ENCODE measurements at regions not wholly inside any gene's neighbourhood (a gene's known extent, or its start where the extent isn't known, plus 50 kb on each side); places are given as distances from the start of the nearest gene placed in this dataset.

DNA sequence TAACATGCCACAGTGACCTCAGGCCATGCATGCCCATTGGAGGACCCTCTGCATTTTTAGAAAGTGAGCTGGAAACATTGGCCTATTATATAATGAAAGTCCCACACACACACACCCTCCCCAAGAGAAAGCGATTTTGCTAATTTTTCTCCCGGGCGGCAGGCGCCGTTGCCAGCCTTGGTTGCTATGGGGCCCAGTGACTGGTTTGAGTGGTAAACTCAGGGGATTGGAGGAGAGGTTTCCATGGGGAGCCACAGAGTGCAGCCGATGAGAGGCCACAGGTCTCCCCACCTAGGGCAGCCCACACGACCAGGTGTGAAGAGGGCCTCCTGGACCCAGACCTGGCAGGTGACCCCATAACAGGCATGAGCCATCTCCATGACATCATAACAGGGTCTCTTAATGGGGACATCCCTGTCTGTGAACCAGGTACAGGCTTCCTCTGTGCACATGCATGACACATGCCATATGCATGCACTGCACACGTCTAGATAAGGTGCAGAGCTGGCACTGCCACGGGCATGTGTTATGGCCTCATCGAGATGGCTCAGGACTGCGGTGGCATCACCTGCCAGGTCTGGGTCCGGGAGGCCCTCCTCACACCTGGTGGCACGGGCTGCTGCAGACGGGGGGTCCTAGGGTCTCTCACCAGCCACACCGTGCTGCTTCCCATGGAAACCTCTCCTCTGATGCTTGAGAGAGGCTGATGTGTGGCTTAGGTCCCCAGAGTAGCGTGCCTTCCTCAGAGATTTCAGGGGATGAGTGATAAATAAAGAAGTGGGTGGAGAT, 144.1 kb downstream of the RBFOX3 start:
- Histone ChIP-seq H3K27ac (no peak overlapping the region), H3K4me3 (no peak overlapping the region), H3K4me1 (no peaks in the 10 kb centered on the region), H3K36me3 (no peaks in the 10 kb centered on the region), H3K9me3 (replicated peaks) (no peaks in the 10 kb centered on the region), H3K27me3 (peaks cover 24% of the 10 kb centered on the region)
- DNase-seq, result no peak

GRCh38 chr17:79465681-79466025, 145.2 kb downstream of the RBFOX3 start:
- DNase-seq, result no peak
- Histone ChIP-seq H3K36me3 (no peaks in the 10 kb centered on the region), H3K4me3 (no peak overlapping the region), H3K4me1 (no peaks in the 10 kb centered on the region), H3K27me3 (peaks cover 24% of the 10 kb centered on the region), H3K27ac (no peak overlapping the region), H3K9me3 (replicated peaks) (no peaks in the 10 kb centered on the region)

GRCh38 chr17:79465011-79465680, 145.7 kb downstream of the RBFOX3 start:
- no peak for DNase-seq

GRCh38 chr17:79464318-79465010, 146.4 kb downstream of the RBFOX3 start:
- Histone ChIP-seq H3K4me3 (no peak overlapping the region), H3K27ac (no peak overlapping the region), H3K27me3 (peaks cover 25% of the 10 kb centered on the region), H3K36me3 (no peaks in the 10 kb centered on the region), H3K9me3 (replicated peaks) (no peaks in the 10 kb centered on the region), H3K4me1 (no peaks in the 10 kb centered on the region)
- DNase-seq, result no peak

More at GRCh38 chr17:79465011-79465680, 145.7 kb downstream of the RBFOX3 start:
- Histone ChIP-seq H3K9me3 (replicated peaks) (no peaks in the 10 kb centered on the region), H3K27me3 (peaks cover 20% of the 10 kb centered on the region), H3K4me3 (no peak overlapping the region), H3K27ac (no peak overlapping the region), H3K36me3 (no peaks in the 10 kb centered on the region), H3K4me1 (no peaks in the 10 kb centered on the region)

DNA sequence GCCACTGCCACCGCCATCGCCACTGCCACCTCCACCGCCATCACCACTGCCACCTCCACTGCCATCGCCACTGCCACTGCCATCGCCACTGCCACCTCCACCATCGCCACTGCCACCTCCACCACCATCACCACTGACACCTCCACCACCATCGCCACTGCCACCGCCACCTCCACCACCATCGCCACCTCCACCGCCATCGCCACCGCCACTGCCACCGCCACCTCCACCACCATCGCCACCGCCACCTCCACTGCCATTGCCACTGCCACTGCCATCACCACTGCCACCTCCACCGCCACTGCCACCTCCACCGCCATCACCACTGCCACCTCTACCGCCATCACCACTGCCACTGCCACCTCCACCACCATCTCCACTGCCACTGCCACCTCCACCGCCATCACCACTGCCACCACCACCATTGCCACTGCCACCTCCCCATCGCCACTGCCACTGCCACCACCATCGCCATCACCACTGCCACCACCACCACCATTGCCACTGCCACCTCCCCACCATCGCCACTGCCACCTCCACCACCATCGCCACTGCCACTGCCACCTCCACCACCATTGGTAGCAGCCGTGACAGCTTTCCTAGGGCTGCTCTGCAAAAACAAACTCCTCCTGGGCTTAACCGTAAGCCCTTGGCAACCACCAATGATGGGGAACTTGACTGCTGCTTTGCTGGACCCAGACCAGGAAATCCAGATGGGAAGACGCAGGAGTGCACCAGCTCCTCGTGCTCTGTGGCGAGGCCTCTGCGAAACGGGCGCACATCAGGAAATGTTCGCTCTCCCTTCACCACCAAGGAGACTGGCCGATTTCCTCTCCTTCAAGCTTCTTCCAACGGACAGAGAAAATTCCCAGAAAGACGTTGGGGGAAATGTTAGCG, 147.2 kb downstream of the RBFOX3 start:
- H3K27me3 ChIP-seq, result peaks cover 30% of the 10 kb centered on the region
- H3K4me3 ChIP-seq, result no peak overlapping the region
- no peak for DNase-seq
- H3K4me1 ChIP-seq, result no peaks in the 10 kb centered on the region
- no peaks in the 10 kb centered on the region for H3K36me3 ChIP-seq
- H3K27ac ChIP-seq, result no peak overlapping the region
- H3K9me3 ChIP-seq (replicated peaks), result no peaks in the 10 kb centered on the region

DNA sequence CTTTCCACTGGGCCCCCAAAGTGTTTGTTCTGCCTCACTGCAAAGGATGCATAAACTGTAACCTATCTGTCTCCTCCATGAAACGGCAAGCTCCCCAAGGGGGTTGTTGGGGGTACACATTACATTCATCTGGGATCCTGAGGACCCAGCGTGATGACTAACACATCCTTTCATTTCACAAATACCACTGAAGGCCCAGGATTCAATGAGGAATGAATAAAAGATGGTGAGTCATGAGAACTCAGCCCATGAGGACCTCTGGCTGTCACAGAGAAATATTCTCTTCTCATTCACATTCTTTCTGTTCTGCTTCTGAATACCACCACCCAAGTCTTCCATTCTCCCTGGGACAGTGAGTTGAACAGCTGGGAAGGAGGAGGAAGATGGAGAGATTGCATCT, 149.8 kb downstream of the RBFOX3 start:
- no peak for DNase-seq

DNA sequence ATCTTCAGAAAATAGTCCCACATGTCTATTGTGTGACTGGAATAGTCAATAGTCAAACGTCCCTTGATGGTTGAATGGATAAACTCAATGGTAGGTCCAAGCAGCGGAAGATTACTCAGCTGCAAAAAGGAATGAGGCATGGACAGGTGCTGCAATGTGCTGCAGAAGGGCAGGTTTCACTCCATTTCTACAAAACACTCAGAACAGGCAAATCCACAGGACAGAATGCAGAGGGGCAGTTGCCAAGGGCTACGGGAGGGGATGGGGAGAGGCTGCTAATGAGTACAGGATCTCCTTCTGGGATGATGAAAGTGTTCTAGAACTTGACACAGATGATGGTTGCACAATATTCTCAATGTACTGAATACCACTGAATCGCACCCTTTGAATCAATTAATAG, 151.0 kb downstream of the RBFOX3 start:
- Histone ChIP-seq H3K36me3 (no peaks in the 10 kb centered on the region), H3K9me3 (replicated peaks) (no peaks in the 10 kb centered on the region), H3K4me3 (no peak overlapping the region), H3K27ac (no peak overlapping the region), H3K4me1 (no peaks in the 10 kb centered on the region), H3K27me3 (peaks cover 34% of the 10 kb centered on the region)
- DNase-seq, result no peak

More for the DNA sequence above, 149.8 kb downstream of the RBFOX3 start:
- H3K4me3 ChIP-seq, result no peak overlapping the region
- H3K27ac ChIP-seq, result no peak overlapping the region
- no peaks in the 10 kb centered on the region for H3K4me1 ChIP-seq
- no peaks in the 10 kb centered on the region for H3K9me3 ChIP-seq (replicated peaks)
- no peaks in the 10 kb centered on the region for H3K36me3 ChIP-seq
- peaks cover 34% of the 10 kb centered on the region for H3K27me3 ChIP-seq

DNA sequence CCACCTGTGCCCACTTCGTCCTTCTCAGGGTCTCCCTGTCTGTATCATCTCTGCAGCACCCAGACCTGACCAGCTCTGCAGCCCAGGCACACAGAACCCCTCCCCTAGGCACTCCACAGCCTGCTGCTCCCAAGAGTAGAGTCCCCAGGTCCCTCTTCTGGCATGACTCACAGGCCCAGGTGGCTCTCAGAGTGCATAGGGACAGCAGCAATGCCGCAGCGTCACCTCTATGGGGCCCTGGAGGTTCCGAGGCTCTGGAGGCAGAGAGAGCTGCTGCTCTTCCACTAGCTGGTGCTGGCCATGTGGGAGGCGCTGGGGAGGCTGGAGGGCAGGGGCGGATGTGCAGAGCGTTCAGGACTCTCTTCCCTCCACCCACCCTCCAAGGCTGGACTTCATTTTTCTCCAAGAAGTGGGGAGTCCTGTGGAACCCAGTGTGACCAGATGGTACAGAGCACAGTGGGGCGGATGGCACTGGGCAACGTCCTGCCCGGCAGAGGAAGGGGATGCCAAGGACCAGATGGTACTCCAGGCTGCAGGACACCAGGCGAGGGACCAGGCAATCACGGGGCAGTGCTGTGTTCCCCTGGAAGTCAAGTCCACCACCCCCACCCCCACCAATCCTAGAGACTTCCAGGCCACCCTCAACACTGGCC, 151.7 kb downstream of the RBFOX3 start:
- no peak for DNase-seq
- H3K4me1 ChIP-seq, result no peaks in the 10 kb centered on the region
- H3K9me3 ChIP-seq (replicated peaks), result no peaks in the 10 kb centered on the region
- H3K4me3 ChIP-seq, result no peak overlapping the region
- no peaks in the 10 kb centered on the region for H3K36me3 ChIP-seq
- H3K27me3 ChIP-seq, result peaks cover 36% of the 10 kb centered on the region
- no peak overlapping the region for H3K27ac ChIP-seq

GRCh38 chr17:79458356-79458755, 152.5 kb downstream of the RBFOX3 start:
- no peak for DNase-seq
- no peaks in the 10 kb centered on the region for H3K4me1 ChIP-seq
- H3K4me3 ChIP-seq, result no peak overlapping the region
- H3K36me3 ChIP-seq, result no peaks in the 10 kb centered on the region
- H3K9me3 ChIP-seq (replicated peaks), result no peaks in the 10 kb centered on the region
- H3K27ac ChIP-seq, result no peak overlapping the region
- H3K27me3 ChIP-seq, result peaks cover 41% of the 10 kb centered on the region

DNA sequence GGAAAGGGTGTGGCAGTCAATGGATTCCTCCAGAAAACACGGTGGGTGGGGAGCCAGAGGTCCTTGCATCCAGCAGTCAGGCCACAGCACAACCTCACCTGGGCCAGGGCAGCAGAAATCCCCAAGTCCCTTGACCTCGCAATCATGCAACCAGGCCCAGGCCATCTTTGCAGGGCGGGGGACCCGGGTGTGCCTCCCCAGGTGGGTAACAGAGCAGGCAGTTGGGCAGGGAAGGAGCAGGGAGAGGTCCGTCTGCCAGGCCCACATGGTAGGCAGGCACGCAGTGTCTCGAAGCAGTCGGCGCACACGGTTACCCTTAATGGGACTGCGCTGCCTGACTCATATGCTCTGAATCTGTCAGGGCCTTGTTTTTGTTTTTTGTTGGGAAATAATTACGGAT, 153.0 kb downstream of the RBFOX3 start:
- H3K27me3 ChIP-seq, result peaks cover 46% of the 10 kb centered on the region

GRCh38 chr17:79457376-79457775, 153.5 kb downstream of the RBFOX3 start:
- Histone ChIP-seq H3K27ac (no peak overlapping the region), H3K27me3 (peaks cover 51% of the 10 kb centered on the region), H3K36me3 (no peaks in the 10 kb centered on the region), H3K9me3 (replicated peaks) (no peaks in the 10 kb centered on the region), H3K4me3 (no peak overlapping the region), H3K4me1 (no peaks in the 10 kb centered on the region)
- DNase-seq, result no peak

More for the DNA sequence above, 153.0 kb downstream of the RBFOX3 start:
- Histone ChIP-seq H3K27ac (no peak overlapping the region), H3K36me3 (no peaks in the 10 kb centered on the region), H3K9me3 (replicated peaks) (no peaks in the 10 kb centered on the region), H3K4me3 (no peak overlapping the region), H3K4me1 (no peaks in the 10 kb centered on the region)
- no peak for DNase-seq

GRCh38 chr17:79455636-79456035, 155.2 kb downstream of the RBFOX3 start:
- no peak overlapping the region for H3K4me3 ChIP-seq
- H3K4me1 ChIP-seq, result no peaks in the 10 kb centered on the region
- H3K27ac ChIP-seq, result no peak overlapping the region
- no peaks in the 10 kb centered on the region for H3K36me3 ChIP-seq
- peaks cover 66% of the 10 kb centered on the region for H3K27me3 ChIP-seq
- no peaks in the 10 kb centered on the region for H3K9me3 ChIP-seq (replicated peaks)
- DNase-seq, result no peak

DNA sequence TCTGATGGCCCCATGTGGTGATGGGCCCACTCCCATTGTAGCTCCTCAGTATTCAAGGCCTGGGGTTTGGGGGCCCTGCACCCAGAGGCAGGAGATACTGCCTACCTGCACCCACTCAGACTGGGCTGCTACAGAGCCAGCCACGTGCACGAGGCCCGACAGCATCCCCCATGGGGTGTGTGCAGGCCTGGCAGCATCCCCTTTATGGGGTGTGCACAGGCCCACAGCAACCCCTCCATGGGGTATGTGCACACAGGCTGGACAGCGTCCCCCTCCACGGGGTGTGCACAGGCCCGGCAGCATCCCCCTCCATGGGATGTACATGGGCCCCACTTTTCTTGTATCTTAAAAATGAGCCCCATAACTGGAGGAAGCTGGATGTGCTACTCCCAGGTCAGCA, 156.0 kb downstream of the RBFOX3 start:
- H3K27me3 ChIP-seq, result peaks cover 70% of the 10 kb centered on the region
- no peaks in the 10 kb centered on the region for H3K9me3 ChIP-seq (replicated peaks)
- no peaks in the 10 kb centered on the region for H3K4me1 ChIP-seq
- no peak overlapping the region for H3K27ac ChIP-seq
- H3K4me3 ChIP-seq, result no peak overlapping the region
- H3K36me3 ChIP-seq, result no peaks in the 10 kb centered on the region
- DNase-seq, result no peak

- Histone ChIP-seq H3K4me1 (no peaks in the 10 kb centered on the region), H3K4me3 (no peak overlapping the region), H3K36me3 (no peaks in the 10 kb centered on the region), H3K27me3 (peaks cover 69% of the 10 kb centered on the region), H3K27ac (no peak overlapping the region), H3K9me3 (replicated peaks) (no peaks in the 10 kb centered on the region)
- DNase-seq, result no peak
Observed at GRCh38 chr17:79453481-79453880, 157.4 kb downstream of the RBFOX3 start.
